ENCODE measurements at regions not wholly inside any gene's neighbourhood (a gene's known extent, or its start where the extent isn't known, plus 50 kb on each side); places are given as distances from the start of the nearest gene placed in this dataset.

GRCh38 chr1:39131940-39132339, 72.6 kb upstream of the MACF1 start:
- H3K4me2 ChIP-seq (ENCODE audit: control insufficient read depth, extremely low read depth, insufficient read depth, low read depth, low read length) = peak overlapping the region; percentile 82
- H4K20me1 ChIP-seq (ENCODE audit: control insufficient read depth, extremely low read depth, insufficient read depth, low read length) = no peaks in the 10 kb centered on the region
- DNase-seq (ENCODE audit: low read depth, low spot score) = no peak
- no peaks in the 10 kb centered on the region for H3K9me3 ChIP-seq (ENCODE audit: control insufficient read depth, low read depth, low read length)
- peaks cover 71% of the 10 kb centered on the region for H3K79me2 ChIP-seq (ENCODE audit: control insufficient read depth, insufficient read depth, low read length)
- no peak overlapping the region for H3K4me3 ChIP-seq (ENCODE audit: control insufficient read depth in 2 of 3, extremely low read depth in 1 of 3, insufficient read depth in 2 of 3, low read depth in 1 of 3, low read length in 3 of 3)
- dilution Hi-C loops (cut with MboI; ENCODE audit: extremely low pct_ligation_motif_present, low sequenced_read_pairs) = no loop called here
- H3K4me1 ChIP-seq (ENCODE audit: control insufficient read depth, extremely low read depth, insufficient read depth, low read length) = peaks cover 77% of the 10 kb centered on the region
- peaks cover 2% of the 10 kb centered on the region for H3K9me1 ChIP-seq (ENCODE audit: control insufficient read depth, extremely low read depth, insufficient read depth, low read length)
- peak overlapping the region; percentile 89 for H3K27ac ChIP-seq (ENCODE audit: control insufficient read depth, insufficient read depth, low read length)
- H3K9ac ChIP-seq (ENCODE audit: control insufficient read depth, extremely low read depth, insufficient read depth, low read length) = peak overlapping the region; percentile 67
- no peak for TF ChIP-seq EZH2 (IDR thresholded peaks at IDR 0.05; ENCODE audit: low read length)
- TF ChIP-seq, protein P1, sequence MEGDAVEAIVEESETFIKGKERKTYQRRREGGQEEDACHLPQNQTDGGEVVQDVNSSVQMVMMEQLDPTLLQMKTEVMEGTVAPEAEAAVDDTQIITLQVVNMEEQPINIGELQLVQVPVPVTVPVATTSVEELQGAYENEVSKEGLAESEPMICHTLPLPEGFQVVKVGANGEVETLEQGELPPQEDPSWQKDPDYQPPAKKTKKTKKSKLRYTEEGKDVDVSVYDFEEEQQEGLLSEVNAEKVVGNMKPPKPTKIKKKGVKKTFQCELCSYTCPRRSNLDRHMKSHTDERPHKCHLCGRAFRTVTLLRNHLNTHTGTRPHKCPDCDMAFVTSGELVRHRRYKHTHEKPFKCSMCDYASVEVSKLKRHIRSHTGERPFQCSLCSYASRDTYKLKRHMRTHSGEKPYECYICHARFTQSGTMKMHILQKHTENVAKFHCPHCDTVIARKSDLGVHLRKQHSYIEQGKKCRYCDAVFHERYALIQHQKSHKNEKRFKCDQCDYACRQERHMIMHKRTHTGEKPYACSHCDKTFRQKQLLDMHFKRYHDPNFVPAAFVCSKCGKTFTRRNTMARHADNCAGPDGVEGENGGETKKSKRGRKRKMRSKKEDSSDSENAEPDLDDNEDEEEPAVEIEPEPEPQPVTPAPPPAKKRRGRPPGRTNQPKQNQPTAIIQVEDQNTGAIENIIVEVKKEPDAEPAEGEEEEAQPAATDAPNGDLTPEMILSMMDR (optimal IDR thresholded peaks at IDR 0.05 in 1 of 3, IDR thresholded peaks at IDR 0.05 in 1 of 3, conservative IDR thresholded peaks at IDR 0.05 in 1 of 3; ENCODE audit: extremely low read depth in 1 of 3, insufficient read depth in 2 of 3, low read length in 3 of 3) = no peak
- H3K27me3 ChIP-seq (ENCODE audit: control insufficient read depth, extremely low read depth, insufficient read depth, low read length) = no peaks in the 10 kb centered on the region
- peaks cover 2 to 10% of the 10 kb centered on the region in 2 experiments for H3K36me3 ChIP-seq (ENCODE audit: control insufficient read depth in 2 of 2, extremely low read depth in 1 of 2, insufficient read depth in 2 of 2, low read length in 2 of 2)
- FAIRE-seq = no peak
- no peak overlapping the region for H2AFZ ChIP-seq (ENCODE audit: control insufficient read depth, low read length)

- dilution Hi-C loops (cut with MboI; ENCODE audit: extremely low pct_ligation_motif_present, low sequenced_read_pairs) = no loop called here
- FAIRE-seq = peak; percentile 48
- peak overlapping the region; percentile 82 for H3K4me2 ChIP-seq (ENCODE audit: control insufficient read depth, extremely low read depth, insufficient read depth, low read depth, low read length)
Measured at GRCh38 chr1:39132505-39133339, 71.8 kb upstream of the MACF1 start.

More at GRCh38 chr1:39132505-39133339, 71.8 kb upstream of the MACF1 start:
- Histone ChIP-seq H3K9me3 (ENCODE audit: control insufficient read depth, low read depth, low read length) (no peaks in the 10 kb centered on the region), H3K27me3 (ENCODE audit: control insufficient read depth, extremely low read depth, insufficient read depth, low read length) (no peaks in the 10 kb centered on the region), H2AFZ (ENCODE audit: control insufficient read depth, low read length) (no peak overlapping the region), H3K9ac (ENCODE audit: control insufficient read depth, extremely low read depth, insufficient read depth, low read length) (peak overlapping the region; percentile 67), H3K9me1 (ENCODE audit: control insufficient read depth, extremely low read depth, insufficient read depth, low read length) (peaks cover 2% of the 10 kb centered on the region), H3K79me2 (ENCODE audit: control insufficient read depth, insufficient read depth, low read length) (peaks cover 72% of the 10 kb centered on the region), H3K36me3 (ENCODE audit: control insufficient read depth in 2 of 2, extremely low read depth in 1 of 2, insufficient read depth in 2 of 2, low read length in 2 of 2) (peaks cover 2 to 10% of the 10 kb centered on the region in 2 experiments), H4K20me1 (ENCODE audit: control insufficient read depth, extremely low read depth, insufficient read depth, low read length) (no peaks in the 10 kb centered on the region), H3K27ac (ENCODE audit: control insufficient read depth, insufficient read depth, low read length) (peak overlapping the region; percentile 89), H3K4me3 (ENCODE audit: control insufficient read depth in 2 of 3, extremely low read depth in 1 of 3, insufficient read depth in 2 of 3, low read depth in 1 of 3, low read length in 3 of 3) (peak overlapping the region in 2 of 3 experiments; percentile 32 to 35), H3K4me1 (ENCODE audit: control insufficient read depth, extremely low read depth, insufficient read depth, low read length) (peaks cover 69% of the 10 kb centered on the region)
- no peak for DNase-seq (ENCODE audit: low read depth, low spot score)
- no peak for TF ChIP-seq EZH2 (IDR thresholded peaks at IDR 0.05; ENCODE audit: low read length)
- TF ChIP-seq, protein P1 (optimal IDR thresholded peaks at IDR 0.05 in 1 of 3, IDR thresholded peaks at IDR 0.05 in 1 of 3, conservative IDR thresholded peaks at IDR 0.05 in 1 of 3; ENCODE audit: extremely low read depth in 1 of 3, insufficient read depth in 2 of 3, low read length in 3 of 3) = peak; percentile 53 to 78 (median 71)
